IMR-90 (cell line): ENCODE measurements at regions not wholly inside any gene's neighbourhood (a gene's known extent, or its start where the extent isn't known, plus 50 kb on each side); places are given as distances from the start of the nearest gene placed in this dataset.

ENCODE experiments used
- ATAC-seq: fragments of 200-7000 bp; cut with Tn5 transposase; 2 replicates; pipeline ENCODE4 v1.9.1; 2020; ENCODE audit warnings: low read depth, mild to moderate bottlenecking, moderate library complexity
- BruUV-seq: library from RNA; stranded (reverse); fragments of 400-500 nt; replicated peaks from 2 replicates; lab custom pipeline; 2021; lab: Mats Ljungman, UMichigan
- CTCF ChIA-PET: fragments of 300-600 bp; formaldehyde crosslinking; extraction: SDS; loops from one replicate; lab custom pipeline; 2021; ENCODE audit warnings: antibody characterized with exemption; lab: Yijun Ruan, JAX
- POLR2A ChIA-PET: fragments of 300-600 bp; sonication (Branson Sonifier 250); formaldehyde crosslinking; loops from one replicate; lab custom pipeline; 2022; ENCODE audit warnings: antibody characterized with exemption; ENCODE audit not compliant: unreplicated experiment; lab: Charles Lee
- DNase-seq: peaks from one replicate; pipeline ENCODE4 v3.0.0; 2013
- H2AFZ ChIP-seq: replicated peaks from 2 replicates; pipeline ENCODE3; 2013; ENCODE audit warnings: low read length, mild to moderate bottlenecking; ENCODE audit not compliant: poor library complexity
- H2AK5ac ChIP-seq: 2 replicates; pipeline ENCODE4 v1.6.1; 2013; ENCODE audit warnings: low read depth, low read length, inconsistent platforms
- H2AK9ac ChIP-seq: replicated peaks from 2 replicates; pipeline ENCODE3; 2013; ENCODE audit warnings: mild to moderate bottlenecking, low read depth, low read length, moderate library complexity; ENCODE audit not compliant: poor library complexity
- H2BK120ac ChIP-seq: 2 replicates; pipeline ENCODE4 v1.6.1; 2013; ENCODE audit warnings: low read depth, low read length, inconsistent platforms
- H2BK15ac ChIP-seq: 3 replicates; pipeline ENCODE4 v1.6.1; 2013; ENCODE audit warnings: low read depth, low read length, inconsistent platforms
- H2BK20ac ChIP-seq: 2 replicates; pipeline ENCODE4 v1.6.1; 2013; ENCODE audit warnings: low read depth, mild to moderate bottlenecking, inconsistent platforms, low read length, moderate library complexity
- H2BK5ac ChIP-seq: 2 replicates; pipeline ENCODE4 v1.6.1; 2013; ENCODE audit warnings: mild to moderate bottlenecking, low read depth, low read length, inconsistent platforms; ENCODE audit not compliant: poor library complexity, severe bottlenecking
- H3K14ac ChIP-seq: replicated peaks from 2 replicates; pipeline ENCODE4 v1.6.1; 2013; ENCODE audit warnings: low read depth, low read length, inconsistent platforms
- H3K18ac ChIP-seq: 2 replicates; pipeline ENCODE4 v1.6.1; 2013; ENCODE audit warnings: low read depth, low read length, control low read depth
- H3K23ac ChIP-seq: 2 replicates; pipeline ENCODE4 v1.6.1; 2013; ENCODE audit warnings: low read depth, low read length, inconsistent platforms
- H3K27ac ChIP-seq: 2 replicates; pipeline ENCODE4 v1.5.1; 2013; ENCODE audit warnings: mild to moderate bottlenecking, control low read depth, low read length; ENCODE audit not compliant: insufficient read depth
- H3K27me3 ChIP-seq: 2 replicates; pipeline ENCODE4 v1.6.1; 2013; ENCODE audit warnings: low read length; ENCODE audit not compliant: control insufficient read depth, insufficient read depth
- H3K36me3 ChIP-seq: 2 replicates; pipeline ENCODE4 v1.6.1; 2013; ENCODE audit warnings: low read length, mixed read lengths; ENCODE audit not compliant: control insufficient read depth, insufficient read depth
- H3K4ac ChIP-seq: 2 replicates; pipeline ENCODE4 v1.6.1; 2013; ENCODE audit warnings: low read depth, low read length, inconsistent platforms
- H3K4me1 ChIP-seq: 2 replicates; pipeline ENCODE4 v1.6.1; 2013; ENCODE audit warnings: low read length, mixed read lengths; ENCODE audit not compliant: control insufficient read depth, insufficient read depth
- H3K4me2 ChIP-seq: 2 replicates; pipeline ENCODE4 v1.6.1; 2013; ENCODE audit warnings: low read depth, mild to moderate bottlenecking, control low read depth, low read length, moderate library complexity
- H3K4me3 ChIP-seq: 2 replicates; pipeline ENCODE4 v1.5.1; 2013; ENCODE audit warnings: low read depth, mild to moderate bottlenecking, control low read depth, low read length, moderate library complexity; ENCODE audit not compliant: insufficient read depth
- H3K56ac ChIP-seq: 2 replicates; pipeline ENCODE4 v1.6.1; 2013; ENCODE audit warnings: low read length, inconsistent platforms; ENCODE audit not compliant: insufficient read depth; ENCODE audit errors: extremely low read depth
- H3K79me1 ChIP-seq, 2 experiments: 2 replicates each; pipeline ENCODE4 v1.6.1; 2013; ENCODE audit warnings: low read length in 2 of 2, inconsistent platforms in 1 of 2, low read depth in 1 of 2
- H3K9ac ChIP-seq: 2 replicates; pipeline ENCODE4 v1.6.1; 2013; ENCODE audit warnings: low read depth, low read length, control low read depth
- H3K9me1 ChIP-seq: 2 replicates; pipeline ENCODE4 v1.6.1; 2013; ENCODE audit warnings: low read length, inconsistent platforms; ENCODE audit not compliant: insufficient read depth
- H3K9me3 ChIP-seq: 2 replicates; pipeline ENCODE4 v1.6.1; 2013; ENCODE audit warnings: low read length; ENCODE audit not compliant: control insufficient read depth, insufficient read depth
- H4K20me1 ChIP-seq: 2 replicates; pipeline ENCODE4 v1.6.1; 2013; ENCODE audit warnings: low read length, inconsistent platforms; ENCODE audit not compliant: insufficient read depth
- H4K5ac ChIP-seq: 2 replicates; pipeline ENCODE4 v1.6.1; 2013; ENCODE audit warnings: mild to moderate bottlenecking, low read depth, low read length, control low read depth
- H4K8ac ChIP-seq, 2 experiments: 2 replicates each; pipeline ENCODE4 v1.6.1; 2013; ENCODE audit warnings: low read depth in 2 of 2, low read length in 2 of 2, control low read depth in 1 of 2, inconsistent platforms in 1 of 2
- H4K91ac ChIP-seq: 2 replicates; pipeline ENCODE4 v1.6.1; 2013; ENCODE audit warnings: low read depth, low read length, inconsistent platforms; ENCODE audit not compliant: insufficient read depth
- CEBPB ChIP-seq: IDR thresholded peaks from 2 replicates; pipeline ENCODE4 v1.6.1; 2012; ENCODE audit warnings: low read depth, low read length, improper control_type of control experiment
- MXI1 ChIP-seq: IDR thresholded peaks from 2 replicates; pipeline ENCODE4 v1.6.1; 2012; ENCODE audit warnings: low read depth, mild to moderate bottlenecking, low read length, moderate library complexity, borderline replicate concordance
- POLR2A ChIP-seq: IDR thresholded peaks from 2 replicates; pipeline ENCODE4 v1.6.1; 2012; ENCODE audit warnings: mild to moderate bottlenecking, low read depth, low read length
- RCOR1 ChIP-seq: IDR thresholded peaks from 2 replicates; pipeline ENCODE4 v1.6.1; 2012; ENCODE audit warnings: mild to moderate bottlenecking, low read length, improper control_type of control experiment; ENCODE audit not compliant: insufficient replicate concordance
- RFX5 ChIP-seq: IDR thresholded peaks from 2 replicates; pipeline ENCODE4 v1.8.0; 2012; ENCODE audit warnings: low read depth, mild to moderate bottlenecking, low read length, moderate library complexity
- WGBS, 2 experiments: methylation state at CpG; one replicate each; pipeline versions ENCODE4 v1.1.5 to v1.1.7; 2013; ENCODE audit warnings: missing lambda C conversion rate in 2 of 2; ENCODE audit not compliant: insufficient read length in 1 of 2; ENCODE audit errors: extremely low coverage in 2 of 2; 5-methylcytosine and 5-hydroxymethylcytosine counted together
- dilution Hi-C: fragments of 300-500 bp; cut with HindIII; formaldehyde crosslinking; loops from one replicate; pipeline ENCODE4 v1.14.3; 2018; ENCODE audit warnings: low sequenced_read_pairs; ENCODE audit not compliant: unreplicated experiment
- in situ Hi-C: fragments of 300-500 bp; cut with MboI; formaldehyde crosslinking; loops from 3 replicates; pipeline ENCODE4 v1.14.3; 2019; ENCODE audit warnings: low sequenced_read_pairs, inconsistent platforms, mixed read lengths
- intact Hi-C: fragments of 100-400 bp; cut with micrococcal nuclease; formaldehyde crosslinking; loops from 2 replicates; pipeline ENCODE4 v1.10.0; 2022

DNA sequence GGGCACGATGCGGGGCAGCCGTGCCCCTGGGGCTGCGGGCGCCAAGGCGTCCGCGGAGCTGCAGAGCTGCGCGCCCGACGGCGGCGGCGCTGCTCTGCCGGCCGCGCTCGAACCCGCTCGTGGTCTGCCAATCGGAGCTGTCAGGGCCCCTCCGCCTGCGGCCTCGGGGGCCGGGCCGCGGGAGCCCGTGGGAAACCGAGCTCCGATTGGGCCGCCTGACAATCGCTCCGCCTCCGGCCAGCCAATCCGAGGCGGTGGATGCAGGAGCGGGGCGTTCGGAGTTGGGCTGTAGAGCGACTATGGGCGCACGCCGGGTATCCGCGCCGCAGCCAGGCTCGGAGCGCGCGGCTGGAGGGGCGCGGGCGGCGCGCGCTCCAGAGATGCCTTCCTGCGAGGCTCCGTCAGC is 100.5 kb upstream of the SOD1 start:
- no peak overlapping the region for H4K91ac ChIP-seq
- ChIA-PET POLR2A (no interaction called here), CTCF (interaction anchor here (0.9 to 1.1 kb wide), 4 partner anchors 11 to 21 kb away, joined by 3 to 4 read pairs (median 4); no protein-coding TSS in a partner anchor)
- H2AFZ ChIP-seq: peak overlapping the region; percentile 88
- no peak overlapping the region for H2AK5ac ChIP-seq
- H3K18ac ChIP-seq: no peak overlapping the region
- H2BK5ac ChIP-seq: no peak overlapping the region
- H3K79me1 ChIP-seq: no peaks in the 10 kb centered on the region
- dilution Hi-C loops: no loop called here
- H3K4me1 ChIP-seq: no peaks in the 10 kb centered on the region
- peak overlapping the region; percentile 46 for H3K4me3 ChIP-seq
- H3K23ac ChIP-seq: no peak overlapping the region
- H3K27me3 ChIP-seq: peaks cover 38% of the 10 kb centered on the region
- 2% methylated on average over 36 of the region's 59 CpGs; no CpG with 5 or more reads in 1 of the 2 experiments for WGBS, 2 experiments
- H3K4me2 ChIP-seq: no peak overlapping the region
- no peak overlapping the region for H3K9ac ChIP-seq
- H4K20me1 ChIP-seq: no peaks in the 10 kb centered on the region
- DNase-seq (peak; percentile 76), ATAC-seq (peak; percentile 97)
- no peak overlapping the region for H4K8ac ChIP-seq
- no peak overlapping the region for H3K56ac ChIP-seq
- no peak overlapping the region for H4K5ac ChIP-seq
- no peaks in the 10 kb centered on the region for H3K36me3 ChIP-seq
- in situ Hi-C loops: no loop called here
- no peak overlapping the region for H2BK15ac ChIP-seq
- no peaks in the 10 kb centered on the region for H3K9me1 ChIP-seq
- TF ChIP-seq RFX5 (no peak), RCOR1 (no peak), CEBPB (no peak), MXI1 (peak; percentile 55; the same call in 1 of the 2 replicates), POLR2A (no peak)
- H2AK9ac ChIP-seq: peak overlapping the region; percentile 16
- BruUV-seq: no TSS peak
- H3K27ac ChIP-seq: no peak overlapping the region
- H3K14ac ChIP-seq: no peak overlapping the region
- H2BK20ac ChIP-seq: no peak overlapping the region
- H3K4ac ChIP-seq: no peak overlapping the region
- H2BK120ac ChIP-seq: no peak overlapping the region
- peaks cover 3% of the 10 kb centered on the region; the same call in 1 of the 2 replicates for H3K9me3 ChIP-seq
- intact Hi-C loops: no loop called here
